SHP77 treated with DMSO at 0.1 percent for 48 hours (cell line): ENCODE measurements at regions not wholly inside any gene's neighbourhood (a gene's known extent, or its start where the extent isn't known, plus 50 kb on each side); places are given as distances from the start of the nearest gene placed in this dataset.

Source experiments
- DNase-seq: peaks from one replicate; lab custom pipeline; 2025; lab: John Stamatoyannopoulos, UW

DNA sequence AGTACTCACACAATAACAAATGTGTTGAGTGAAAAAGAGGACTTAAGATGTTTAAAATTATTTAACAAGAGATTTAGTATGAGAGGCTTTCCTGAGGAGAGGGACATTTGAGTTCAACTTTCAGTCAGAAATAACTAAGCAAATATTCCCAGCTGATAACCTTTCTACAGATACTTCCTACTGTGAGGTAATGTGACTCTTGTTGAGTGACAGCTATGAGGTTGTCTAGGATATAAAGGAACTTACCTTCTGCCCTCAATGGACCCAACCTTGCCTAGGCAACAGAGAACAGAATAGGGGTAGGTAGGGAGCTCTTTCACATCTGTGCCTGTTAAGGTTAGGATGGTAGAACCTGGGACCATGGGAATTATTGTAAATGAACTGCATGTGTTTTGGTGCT lies 54.7 kb downstream of the GLUD2 start:
- no peak for DNase-seq

DNA sequence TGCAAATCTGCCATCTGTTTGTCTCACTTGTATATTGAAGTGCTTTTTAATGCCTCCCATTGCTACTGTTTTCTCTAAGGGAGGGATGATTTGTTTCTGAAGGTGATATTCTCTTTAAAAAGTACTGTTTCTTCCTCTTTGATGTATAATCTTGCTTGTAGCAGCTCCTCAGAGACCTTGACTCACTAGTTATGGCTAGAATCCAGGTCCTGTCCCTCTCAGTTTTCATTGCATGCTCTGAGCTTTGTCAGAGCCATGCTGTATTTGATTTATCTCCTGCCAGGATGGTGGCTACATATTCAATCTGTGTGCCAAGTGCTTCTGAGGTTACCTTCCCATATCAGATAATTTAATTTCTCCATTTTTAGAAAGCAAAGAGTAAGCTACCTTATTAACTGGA lies 56.0 kb downstream of the GLUD2 start:
- DNase-seq = no peak

- no peak for DNase-seq
Observed at GRCh38 chrX:121106484-121107235, 59.2 kb downstream of the GLUD2 start.

DNA sequence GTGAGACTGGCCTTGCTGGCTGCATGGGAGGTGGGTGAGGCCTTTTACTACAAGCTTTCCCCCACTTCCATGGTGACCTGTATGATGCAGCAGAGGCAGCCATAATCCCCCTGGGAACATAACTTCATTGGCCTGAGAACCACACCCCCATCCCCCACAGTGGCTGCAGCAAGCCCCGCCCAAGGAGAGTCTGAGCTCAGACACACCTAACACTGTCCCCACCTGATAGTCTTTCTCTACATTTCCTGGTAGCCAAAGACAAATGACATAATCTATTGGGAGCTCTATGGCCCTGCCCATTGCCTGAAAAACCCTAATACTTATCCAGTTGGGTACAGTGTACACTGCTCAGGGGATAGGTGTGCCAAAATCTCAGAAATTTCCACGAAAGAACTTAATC lies 62.6 kb downstream of the GLUD2 start:
- no peak for DNase-seq

- DNase-seq = no peak
Observed at GRCh38 chrX:121110536-121110935, 63.1 kb downstream of the GLUD2 start.

DNA sequence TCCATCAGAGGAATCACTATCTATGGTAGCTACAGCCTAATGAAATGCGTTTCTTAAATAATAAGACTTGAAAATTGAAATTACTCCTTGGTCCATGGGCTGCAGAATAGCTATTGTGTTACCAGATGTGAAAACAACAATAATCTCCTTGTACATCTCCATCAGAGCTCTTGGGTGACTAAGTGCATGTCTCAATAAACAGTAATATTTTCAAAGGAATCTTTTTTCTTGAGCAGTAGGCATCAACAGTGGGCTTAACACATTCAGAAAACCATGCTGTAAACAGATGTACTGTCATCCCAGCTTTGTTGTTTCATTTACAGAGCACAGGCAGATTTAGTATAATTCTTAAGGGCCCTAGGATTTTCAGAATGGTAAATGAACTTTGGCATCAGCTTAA lies 67.3 kb downstream of the GLUD2 start:
- no peak for DNase-seq

DNA sequence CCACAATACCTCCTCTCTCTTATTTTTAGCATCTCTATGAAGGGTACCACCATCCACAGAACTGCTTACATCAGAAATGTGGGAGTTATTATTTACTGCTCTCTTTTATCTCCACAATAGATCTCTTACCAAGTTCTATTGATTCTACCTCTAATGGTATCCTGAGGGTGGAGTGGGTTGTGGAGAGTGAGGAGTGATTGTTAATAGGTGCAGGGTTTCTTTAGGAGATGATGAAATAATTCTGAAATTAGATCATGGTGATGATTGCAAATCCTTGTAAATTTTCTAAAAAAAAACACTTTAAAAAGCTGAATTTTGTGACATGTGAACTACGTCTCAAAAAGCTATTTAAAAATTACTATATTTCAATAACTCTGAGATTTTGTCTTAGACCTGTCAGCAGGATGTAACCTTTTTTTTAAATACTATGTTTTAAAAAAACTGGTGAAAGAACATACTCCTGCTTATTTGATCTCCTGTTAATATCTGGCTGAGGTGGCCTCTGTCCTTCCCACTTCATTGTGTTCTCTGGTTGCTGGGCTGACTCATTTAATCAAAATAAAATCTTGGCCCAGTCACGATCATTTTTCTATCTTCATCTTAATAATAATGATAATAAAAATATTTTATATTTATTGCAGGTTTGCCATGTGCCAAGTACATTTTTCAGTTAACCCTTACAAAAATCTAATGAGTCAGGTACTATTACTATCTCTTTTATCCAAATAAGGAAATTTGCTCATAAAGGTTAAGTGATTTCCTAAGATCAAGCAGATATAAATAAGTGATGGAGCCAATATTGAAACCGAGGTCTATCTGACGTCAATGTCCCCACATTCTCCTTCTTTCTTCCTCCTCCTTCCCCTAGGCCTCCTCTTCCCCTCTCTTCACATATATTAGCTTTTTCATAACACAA lies 73.5 kb downstream of the GLUD2 start:
- no peak for DNase-seq

DNA sequence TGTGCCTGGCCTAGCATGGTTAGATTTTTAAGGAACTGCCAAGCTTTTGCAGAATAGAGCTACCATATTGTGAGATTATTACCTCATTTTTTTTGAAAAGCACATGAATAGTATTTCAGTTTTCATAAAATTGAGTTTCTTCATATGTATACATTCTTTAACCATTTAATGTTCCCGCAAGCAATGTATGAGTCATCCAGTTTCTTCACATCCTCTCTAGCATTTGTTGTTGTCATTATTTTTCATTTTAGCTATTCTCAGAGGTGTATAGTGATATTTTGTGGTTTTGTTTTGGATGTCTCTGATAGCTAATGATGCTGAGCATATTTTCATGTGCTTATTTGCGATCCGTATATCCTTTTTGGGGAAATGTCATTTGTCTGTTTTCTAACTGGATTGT lies 74.9 kb downstream of the GLUD2 start:
- no peak for DNase-seq

DNA sequence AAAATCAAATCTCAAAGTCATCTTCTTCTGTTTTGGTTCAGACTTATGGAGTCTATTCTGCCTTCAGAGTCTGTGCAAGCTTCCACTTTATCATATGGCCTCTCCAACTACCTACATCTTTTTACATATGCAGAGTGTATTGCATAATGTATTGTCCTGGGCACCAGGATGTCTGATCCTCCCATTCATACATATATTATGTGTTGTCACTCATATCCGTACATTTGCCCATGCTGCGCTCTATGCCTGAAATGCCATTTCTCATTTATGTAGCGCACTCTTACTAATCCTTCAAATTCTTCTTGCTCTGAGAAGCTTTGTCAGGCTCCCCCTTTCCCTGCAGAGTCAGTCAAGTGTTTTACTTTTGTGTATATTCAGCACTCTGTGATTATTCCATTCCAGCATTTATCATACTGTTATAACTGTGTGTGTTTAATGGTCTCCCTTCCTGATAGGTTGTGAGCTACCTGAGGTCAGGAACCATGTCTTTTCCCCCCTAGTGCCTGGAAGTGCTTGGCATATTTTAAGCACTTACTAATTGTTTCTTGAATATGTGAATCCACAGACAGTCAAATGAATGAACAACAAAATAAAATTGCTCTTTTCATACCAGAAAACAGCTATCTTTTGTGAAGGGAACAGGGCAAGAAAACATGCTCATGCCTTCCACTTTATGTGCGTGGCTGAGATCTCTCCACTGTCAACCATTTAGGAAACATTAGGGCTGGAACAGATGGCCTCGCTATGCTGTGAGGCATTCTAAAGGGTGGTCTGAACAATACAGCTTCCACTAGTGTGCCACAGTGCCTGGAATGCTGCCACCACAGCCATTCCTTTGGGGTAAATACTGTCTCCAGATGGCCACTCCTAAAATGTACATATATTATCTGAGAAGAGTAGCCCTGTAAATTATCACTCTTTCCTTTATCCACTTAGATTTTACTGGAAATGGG lies 81.8 kb downstream of the GLUD2 start:
- no peak for DNase-seq

GRCh38 chrX:121132675-121133074 lies 85.3 kb downstream of the GLUD2 start:
- DNase-seq = no peak

- DNase-seq = no peak
Observed at GRCh38 chrX:121135488-121136207, 88.2 kb downstream of the GLUD2 start.

- no peak for DNase-seq
Observed at GRCh38 chrX:121146059-121146628, 98.7 kb downstream of the GLUD2 start.

DNA sequence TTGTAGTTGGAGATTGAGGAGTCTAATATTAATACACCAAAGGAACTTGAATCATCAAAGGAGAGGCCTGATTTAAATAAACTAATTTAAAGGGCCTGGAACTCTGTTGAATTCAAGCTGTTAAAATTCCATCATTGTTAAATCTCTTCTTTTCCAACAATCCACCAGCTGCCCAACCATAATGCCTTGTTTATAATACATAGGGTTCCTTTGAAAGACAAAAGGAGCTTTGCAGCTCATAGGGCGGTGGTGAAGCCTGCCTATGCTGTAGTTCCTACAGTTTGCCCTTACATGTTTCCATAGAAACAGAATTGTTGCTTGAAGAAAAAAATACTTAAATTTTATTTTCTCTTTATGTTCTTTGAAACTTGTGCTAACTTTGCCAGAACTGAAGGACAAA lies 102.8 kb downstream of the GLUD2 start:
- no peak for DNase-seq

GRCh38 chrX:121151293-121151692 lies 103.9 kb downstream of the GLUD2 start:
- DNase-seq = no peak

DNA sequence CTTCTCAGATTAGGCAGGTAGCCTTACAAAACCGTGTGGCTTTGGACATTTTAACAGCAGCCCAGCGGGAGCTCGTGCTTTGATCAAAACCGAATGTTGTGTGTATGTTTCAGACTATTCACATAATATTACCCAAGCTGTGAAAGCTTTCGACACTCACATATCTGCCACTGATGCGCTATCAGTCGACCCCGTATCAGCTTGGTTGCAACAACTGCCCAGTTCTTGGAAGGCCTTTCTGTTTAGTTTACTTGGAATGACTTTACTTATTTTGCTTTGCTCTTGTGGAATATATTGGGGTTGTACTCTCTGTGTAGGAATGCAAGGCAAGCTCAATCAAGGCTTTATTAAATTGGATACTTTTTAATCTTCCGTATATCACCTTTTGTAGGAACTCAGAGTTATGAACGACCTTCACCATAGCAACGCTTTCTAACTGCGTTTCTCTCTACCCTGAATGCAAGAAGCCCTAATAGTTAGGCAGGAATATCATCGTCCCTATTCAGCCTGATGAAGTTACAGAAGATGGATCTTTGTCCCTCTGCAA lies 107.5 kb downstream of the GLUD2 start:
- no peak for DNase-seq

- DNase-seq = no peak
Observed at GRCh38 chrX:121160987-121161386, 113.6 kb downstream of the GLUD2 start.

DNA sequence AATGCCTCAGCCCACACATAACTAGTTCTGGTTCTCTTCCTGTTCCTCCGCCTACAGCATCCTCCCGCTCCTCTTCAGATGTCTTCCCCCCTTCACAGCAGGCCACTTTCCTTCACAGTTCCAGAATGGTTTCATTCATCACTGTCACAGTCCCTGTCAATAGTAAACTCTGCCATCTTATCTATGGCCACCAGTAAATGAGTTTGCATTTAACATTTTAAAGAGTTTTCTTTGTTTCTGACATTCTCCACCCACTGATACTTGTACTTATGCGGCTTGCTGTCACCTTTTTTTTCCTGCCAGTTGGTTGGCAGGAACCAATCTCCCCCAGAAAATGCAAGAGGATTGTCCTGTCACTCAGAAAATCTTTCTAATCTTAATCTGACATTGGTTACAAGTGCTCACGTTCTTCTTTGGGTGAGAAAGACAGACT lies 114.1 kb downstream of the GLUD2 start:
- no peak for DNase-seq

DNA sequence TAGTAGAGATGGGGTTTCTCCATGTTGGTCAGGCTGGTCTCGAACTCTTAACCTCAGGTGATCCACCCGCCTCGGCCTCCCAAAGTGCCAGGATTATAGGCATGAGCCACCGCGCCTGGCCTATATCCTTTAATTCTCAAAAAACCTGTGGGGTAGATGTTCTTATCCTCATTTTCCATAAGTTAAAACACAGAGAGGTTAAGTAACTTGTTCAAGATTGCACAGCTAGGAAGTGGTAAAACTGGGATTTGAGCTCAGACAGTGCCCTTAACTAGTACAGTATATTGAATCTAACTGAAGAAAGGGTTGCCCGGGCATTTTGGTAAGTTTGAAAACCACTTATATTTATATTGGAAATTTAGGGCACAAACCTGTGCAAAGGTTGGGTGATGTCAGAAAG lies 116.0 kb downstream of the GLUD2 start:
- no peak for DNase-seq

DNA sequence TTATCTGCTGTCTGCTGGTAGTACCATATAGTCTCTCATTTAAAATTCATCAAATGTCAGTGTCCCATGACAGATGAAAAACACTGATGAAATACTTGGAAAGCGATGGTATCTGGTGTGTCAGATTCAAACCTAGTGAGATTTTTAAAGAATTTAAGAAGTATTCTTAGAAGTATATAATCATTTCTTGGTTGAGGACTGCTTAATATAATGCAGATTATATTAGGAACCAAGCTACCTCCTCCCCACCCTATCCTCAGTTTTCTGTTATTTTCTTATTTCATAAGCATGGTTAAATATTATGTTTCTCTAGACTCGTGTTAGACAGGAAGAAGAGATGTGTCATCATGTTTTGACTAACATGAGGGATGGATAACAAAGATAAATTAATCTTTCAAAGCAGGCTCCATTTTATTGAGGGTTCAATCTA lies 118.5 kb downstream of the GLUD2 start:
- no peak for DNase-seq

GRCh38 chrX:121169099-121170035 lies 122.0 kb downstream of the GLUD2 start:
- no peak for DNase-seq
